Dedifferentiated amniotic fluid mesenchymal stem cell (primary cell): ENCODE measurements at regions not wholly inside any gene's neighbourhood (a gene's known extent, or its start where the extent isn't known, plus 50 kb on each side); places are given as distances from the start of the nearest gene placed in this dataset.
"Not testable (repeated sequence)": the region's sequence is repeated elsewhere in the genome, so short reads cannot be mapped to it uniquely, and the experiment has no call there.

Experiments used
- DNase-seq: peaks from one replicate; pipeline ENCODE4 v3.0.0-alpha.2; 2016; ENCODE audit errors: extremely low spot score

- no peak for DNase-seq
These were observed 121.6 kb upstream of the ZNF92 start for GRCh38 chr7:65251851-65252620.

GRCh38 chr7:65250697-65251395 is 122.8 kb upstream of the ZNF92 start:
- DNase-seq, result no peak

GRCh38 chr7:65250216-65250615 is 123.4 kb upstream of the ZNF92 start:
- no peak for DNase-seq

GRCh38 chr7:65247491-65247890 is 126.2 kb upstream of the ZNF92 start:
- DNase-seq, result no peak

GRCh38 chr7:65239707-65240352 is 133.8 kb upstream of the ZNF92 start:
- DNase-seq, result no peak

- DNase-seq, result no peak
These were observed 134.3 kb upstream of the ZNF92 start for GRCh38 chr7:65239324-65239706.

- DNase-seq, result no peak
These were observed 134.9 kb upstream of the ZNF92 start for GRCh38 chr7:65238785-65239184.

GRCh38 chr7:65235586-65235985 is 138.1 kb upstream of the ZNF92 start:
- DNase-seq, result no peak

- DNase-seq, result no peak
These were observed 140.1 kb upstream of the ZNF92 start for GRCh38 chr7:65233409-65234034.

GRCh38 chr7:65230231-65230630 is 143.4 kb upstream of the ZNF92 start:
- DNase-seq, result no peak

GRCh38 chr7:65225422-65226006 is 148.1 kb upstream of the ZNF92 start:
- no peak for DNase-seq

- no peak for DNase-seq
These were observed 151.0 kb upstream of the ZNF92 start for GRCh38 chr7:65222655-65223054.

GRCh38 chr7:65221683-65222082 is 152.0 kb upstream of the ZNF92 start:
- no peak for DNase-seq

- DNase-seq, result no peak
These were observed 154.0 kb upstream of the ZNF92 start for GRCh38 chr7:65219623-65220022.

GRCh38 chr7:65216469-65216868 is 157.2 kb upstream of the ZNF92 start:
- no peak for DNase-seq

GRCh38 chr7:65213260-65213659 is 160.4 kb upstream of the ZNF92 start:
- not testable (repeated sequence) for DNase-seq

- DNase-seq, result not testable (repeated sequence)
These were observed 174.4 kb upstream of the ZNF92 start for GRCh38 chr7:65199221-65199620.

- not testable (repeated sequence) for DNase-seq
These were observed 180.2 kb upstream of the ZNF92 start for GRCh38 chr7:65193334-65194058.

GRCh38 chr7:65177041-65177440 is 170.6 kb upstream of the ERV3-1 start:
- not testable (repeated sequence) for DNase-seq

GRCh38 chr7:65150105-65150504 is 143.6 kb upstream of the ERV3-1 start:
- not testable (repeated sequence) for DNase-seq
